A204.1 (cell line): ENCODE measurements at regions not wholly inside any gene's neighbourhood (a gene's known extent, or its start where the extent isn't known, plus 50 kb on each side); places are given as distances from the start of the nearest gene placed in this dataset.

Experiments used
- FAIRE-seq: peaks from 2 replicates; lab custom pipeline; 2012; peaks lifted over from hg19 to GRCh38; lab: Jason Lieb, UNC

DNA sequence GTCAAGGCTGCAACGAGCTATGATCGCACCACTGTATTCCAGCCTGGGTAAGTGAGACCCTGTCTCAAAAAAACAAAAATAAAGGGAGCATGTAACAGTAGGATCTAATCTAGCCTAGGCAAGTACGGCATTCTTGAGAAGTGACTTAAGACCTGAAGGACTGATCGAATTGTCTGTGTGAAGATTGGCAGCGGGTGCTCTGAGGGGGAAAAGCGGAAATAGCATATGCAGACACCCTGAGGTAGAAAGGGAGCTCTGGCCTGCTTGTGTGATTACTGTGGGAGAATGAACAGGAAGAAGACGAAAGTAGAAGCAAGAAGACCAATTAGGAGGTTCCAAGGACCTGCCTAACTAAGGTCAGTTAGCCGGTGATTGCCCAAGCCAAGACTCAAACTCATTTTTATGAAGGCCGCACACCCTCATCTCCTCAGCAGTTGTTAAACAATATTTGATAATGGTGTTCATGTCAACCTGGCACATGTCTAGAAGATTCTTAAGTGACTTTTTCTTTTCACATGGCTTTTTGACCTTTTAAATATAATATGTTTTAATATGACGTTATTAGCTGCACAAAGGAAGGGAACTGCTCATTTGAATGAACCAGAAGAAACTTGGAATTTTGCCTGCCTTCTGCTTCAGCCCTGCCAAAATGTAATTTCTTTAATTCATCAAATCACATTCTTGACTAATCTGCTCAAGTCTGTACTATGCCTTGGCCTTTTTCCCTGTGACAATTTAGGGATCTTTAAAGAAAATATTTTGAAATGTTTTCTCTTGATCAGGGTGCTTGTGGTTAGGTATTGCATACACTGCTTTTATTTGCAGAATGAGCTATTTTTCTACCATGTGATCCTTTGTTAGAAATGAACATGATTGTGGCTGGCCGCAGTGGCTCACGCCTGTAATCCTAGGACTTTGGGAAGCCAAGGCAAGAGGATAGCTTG, 289.2 kb upstream of the DMRT1 start:
- FAIRE-seq, result no peak

GRCh38 chr9:555493-555892, 286.0 kb upstream of the DMRT1 start:
- no peak for FAIRE-seq

GRCh38 chr9:556199-556598, 285.3 kb upstream of the DMRT1 start:
- no peak for FAIRE-seq

DNA sequence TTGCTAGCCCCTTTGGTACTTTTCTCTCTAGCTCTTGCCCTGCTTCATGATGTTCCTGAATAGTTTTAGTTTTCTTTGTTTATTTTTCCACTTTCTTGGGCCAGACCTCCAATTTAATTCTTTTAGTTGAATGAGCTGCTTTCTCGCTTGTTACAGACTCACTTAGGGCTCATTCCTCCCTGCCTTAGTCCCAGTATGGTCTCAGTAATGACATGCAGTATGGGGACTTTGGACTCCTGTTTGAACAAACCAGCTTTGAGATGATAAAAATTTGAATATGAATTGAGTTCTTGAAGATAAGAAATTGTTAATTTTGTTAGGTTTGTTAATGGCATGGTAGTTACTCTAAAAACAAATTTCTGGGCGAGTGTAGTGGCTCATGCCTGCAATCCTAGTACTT, 284.8 kb upstream of the DMRT1 start:
- no peak for FAIRE-seq

GRCh38 chr9:557601-558201, 283.8 kb upstream of the DMRT1 start:
- peak; percentile 84 for FAIRE-seq

DNA sequence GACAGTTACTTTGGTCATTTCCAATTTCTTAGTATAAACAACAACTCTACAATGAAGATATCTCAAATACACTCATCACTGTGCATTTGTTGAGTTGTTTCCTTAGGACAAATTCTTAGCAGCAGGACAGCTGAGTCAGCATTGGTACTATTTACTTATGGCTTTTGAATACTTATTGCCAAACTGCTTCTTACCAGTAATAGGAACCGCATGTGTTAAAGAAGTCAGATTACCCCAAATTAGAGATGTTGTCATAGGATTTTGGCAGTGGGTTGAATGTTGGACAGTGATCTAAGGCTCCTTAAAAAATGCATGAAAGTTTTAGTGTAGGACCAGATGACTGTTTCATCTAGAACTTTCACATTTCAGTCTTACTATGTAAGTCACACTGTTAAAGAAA, 280.1 kb upstream of the DMRT1 start:
- FAIRE-seq, result peak; percentile 98

DNA sequence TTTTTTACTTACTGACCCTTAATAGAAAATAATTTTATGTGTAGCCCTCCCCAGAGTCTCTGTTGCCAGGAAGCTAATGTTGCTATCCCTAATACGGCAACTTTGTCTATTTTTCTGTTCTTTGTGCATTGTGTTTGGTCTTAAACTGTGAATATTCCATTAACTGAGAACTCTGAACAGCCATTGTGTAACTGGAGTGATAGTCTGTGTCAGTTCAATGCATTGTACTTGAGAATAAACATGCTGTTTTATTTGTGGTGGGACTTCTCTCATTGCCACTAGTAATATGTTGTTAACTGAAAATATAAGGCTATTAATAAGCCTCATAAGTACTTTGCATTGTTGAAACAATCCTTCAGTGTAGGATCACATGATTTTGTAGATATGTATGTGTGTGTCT, 278.3 kb upstream of the DMRT1 start:
- no peak for FAIRE-seq

DNA sequence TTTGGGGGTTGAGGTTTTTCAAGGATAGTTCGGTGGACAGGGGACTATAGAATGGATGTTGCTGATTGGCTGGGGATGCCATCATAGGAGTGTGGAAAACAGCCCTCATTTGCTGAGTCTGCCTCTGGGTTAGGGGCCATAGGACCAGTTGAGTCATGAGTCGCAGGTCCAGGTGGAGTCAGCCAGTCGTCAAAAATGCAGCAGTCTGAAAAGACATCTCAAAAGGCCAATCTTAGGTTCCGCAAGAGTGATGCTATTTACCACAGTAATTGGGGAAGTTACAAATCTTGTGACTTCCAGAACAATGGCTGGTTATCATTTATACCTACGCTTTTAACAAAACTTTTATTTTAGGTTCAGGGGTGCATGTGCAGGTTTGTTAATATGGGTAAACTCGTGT, 276.0 kb upstream of the DMRT1 start:
- no peak for FAIRE-seq

DNA sequence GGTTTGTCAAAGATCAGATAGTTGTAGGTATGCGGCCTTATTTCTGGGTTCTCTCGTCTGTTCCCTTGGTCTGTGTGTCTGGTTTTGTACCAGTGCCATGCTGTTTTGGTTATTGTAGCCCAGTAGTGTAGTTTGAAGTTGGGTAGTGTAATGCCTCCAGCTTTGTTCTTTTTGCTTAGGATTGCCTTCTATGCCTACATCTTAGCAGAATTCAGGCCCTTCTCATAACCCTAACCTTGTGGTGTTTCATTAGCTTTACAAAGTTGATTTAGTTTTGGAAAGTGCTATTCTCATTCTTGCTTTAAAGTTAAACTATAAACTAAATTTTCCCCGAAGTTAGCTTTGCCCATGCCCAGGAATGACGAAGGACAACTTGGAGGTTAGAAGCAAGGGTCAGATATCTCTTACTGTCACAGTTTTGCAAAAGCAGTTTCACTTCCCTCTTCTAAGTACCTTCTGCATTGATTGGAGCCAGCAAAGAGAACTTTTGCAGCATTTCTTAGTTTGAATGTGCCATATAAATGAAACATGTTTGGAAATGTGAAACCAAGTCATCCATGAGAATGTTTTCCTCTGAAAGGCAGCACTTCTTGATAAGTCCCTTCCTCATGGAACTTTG, 274.3 kb upstream of the DMRT1 start:
- no peak for FAIRE-seq

- FAIRE-seq, result no peak
Measured at GRCh38 chr9:567747-568305, 273.7 kb upstream of the DMRT1 start.

- no peak for FAIRE-seq
Measured at GRCh38 chr9:569296-569695, 272.2 kb upstream of the DMRT1 start.

GRCh38 chr9:570187-570586, 271.3 kb upstream of the DMRT1 start:
- no peak for FAIRE-seq

DNA sequence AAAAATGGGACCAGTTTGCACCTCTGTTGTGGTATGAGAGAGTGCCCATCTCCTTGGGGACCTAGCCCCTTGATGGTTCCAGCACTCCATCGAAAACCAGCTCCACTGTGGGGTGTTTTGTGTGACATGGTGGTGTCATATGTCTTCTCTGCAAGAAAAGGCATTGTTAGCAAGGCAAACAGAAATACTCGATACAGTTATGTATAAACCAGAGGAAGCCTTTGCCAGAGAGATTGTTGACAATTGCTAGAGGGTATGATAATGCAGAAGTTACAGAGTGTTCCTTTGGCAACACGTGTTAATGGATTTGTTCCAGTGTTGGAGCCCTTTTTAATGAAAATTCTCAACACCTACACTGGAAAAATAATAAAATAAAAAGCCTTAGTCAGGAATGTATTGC, 270.4 kb upstream of the DMRT1 start:
- no peak for FAIRE-seq

GRCh38 chr9:571741-572140, 269.8 kb upstream of the DMRT1 start:
- FAIRE-seq, result no peak

DNA sequence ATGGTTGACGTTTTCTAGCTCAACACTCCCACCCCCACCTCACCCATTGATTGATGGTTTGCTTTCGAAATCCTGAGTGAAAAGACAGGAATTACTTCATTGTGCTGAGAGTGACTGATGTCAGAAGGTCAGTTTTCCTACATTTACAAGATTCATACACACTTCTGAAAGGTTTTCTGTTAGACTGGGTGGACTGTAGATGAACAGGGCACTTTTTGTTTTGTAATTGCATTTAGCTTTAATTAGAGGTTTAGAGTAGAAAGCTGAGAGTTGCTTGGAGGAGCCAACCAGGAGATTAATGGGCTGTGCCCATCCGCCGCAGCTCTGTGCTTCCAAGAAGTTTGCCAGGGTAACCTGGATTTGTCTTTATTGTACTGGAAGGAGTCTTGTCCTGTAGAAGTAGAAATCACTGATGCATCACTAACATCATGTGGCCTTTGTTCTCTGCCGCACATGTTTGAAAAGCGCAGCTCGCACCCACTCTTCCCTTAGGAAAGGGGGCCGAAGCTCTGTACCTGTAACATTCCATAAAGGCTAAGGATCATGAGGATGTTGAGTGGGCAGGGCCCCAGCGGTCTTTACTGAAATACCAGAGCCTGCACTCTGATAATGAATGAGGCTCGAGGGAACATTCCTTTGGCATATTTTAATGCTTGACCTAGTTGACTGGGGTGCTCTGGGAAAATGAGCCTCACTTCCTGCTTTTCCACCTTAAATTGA, 267.6 kb upstream of the DMRT1 start:
- peak; percentile 25 for FAIRE-seq

DNA sequence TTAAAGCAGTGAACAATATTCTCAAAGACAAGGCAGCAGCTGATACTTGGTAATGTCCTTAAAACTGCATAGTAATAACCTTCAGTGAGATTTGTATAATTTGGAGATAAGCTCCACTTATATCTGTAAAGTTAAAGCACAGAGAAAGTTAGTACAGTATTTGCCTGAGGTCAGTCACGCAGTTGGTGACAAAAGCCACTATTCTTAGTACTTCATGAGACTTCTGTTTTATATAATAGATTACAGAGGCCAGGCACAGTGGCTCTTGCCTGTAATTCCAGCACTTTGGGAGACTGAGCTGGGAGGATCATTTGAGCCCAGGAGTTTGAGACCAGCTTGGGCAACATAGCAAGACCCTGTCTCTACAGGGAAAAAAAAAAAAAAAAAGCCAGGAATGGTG, 266.4 kb upstream of the DMRT1 start:
- no peak for FAIRE-seq

DNA sequence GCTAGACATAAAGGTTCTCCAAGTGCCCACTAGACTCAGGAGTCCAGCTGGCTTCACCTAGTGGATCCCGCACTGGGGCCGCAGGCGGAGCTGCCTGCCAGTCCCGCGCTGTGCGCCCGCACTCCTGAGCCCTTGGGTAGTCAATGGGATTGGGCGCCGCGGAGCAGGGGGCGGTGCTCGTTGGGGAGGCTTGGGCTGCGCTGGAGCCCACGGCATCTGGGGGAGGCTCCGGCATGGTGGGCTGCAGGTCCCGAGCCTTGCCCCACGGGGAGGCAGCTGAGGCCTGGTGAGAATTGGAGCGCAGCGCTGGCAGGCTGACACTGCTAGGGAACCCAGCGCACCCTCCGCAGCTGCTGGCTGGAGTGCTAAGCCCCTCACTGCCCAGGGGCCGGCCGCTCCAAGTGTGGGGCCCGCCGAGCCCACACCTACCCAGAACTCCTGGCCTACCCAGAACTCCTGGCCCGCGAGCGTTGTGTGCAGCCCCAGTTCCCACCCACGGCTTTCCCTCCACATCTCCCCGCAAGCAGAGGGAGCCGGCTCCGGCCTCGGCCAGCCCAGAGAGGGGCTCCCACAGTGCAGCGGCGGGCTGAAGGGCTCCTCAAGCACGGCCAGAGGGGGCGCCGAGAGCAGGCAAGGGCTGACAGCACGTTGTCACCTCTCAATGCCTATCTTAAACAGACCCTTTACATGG, 260.7 kb upstream of the DMRT1 start:
- no peak for FAIRE-seq

GRCh38 chr9:581673-582497, 259.6 kb upstream of the DMRT1 start:
- no peak for FAIRE-seq

DNA sequence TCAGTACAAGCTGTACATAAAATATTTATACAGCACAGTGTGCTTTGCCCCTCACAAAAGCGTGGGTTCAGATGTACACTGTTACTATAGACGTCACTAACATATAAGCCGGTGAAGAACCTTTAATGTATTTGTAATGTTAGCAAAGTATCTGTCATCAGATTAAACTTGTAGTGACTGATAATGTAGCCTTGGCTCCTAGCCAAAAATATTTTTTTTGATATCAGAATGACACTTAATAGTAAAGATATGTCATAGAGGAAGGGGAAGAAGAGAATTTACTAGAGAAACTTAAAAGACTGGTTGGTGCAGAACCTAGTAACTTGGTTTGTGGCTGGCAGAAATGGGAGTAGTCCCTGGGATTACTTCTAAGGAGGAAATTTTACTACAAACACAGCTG, 258.7 kb upstream of the DMRT1 start:
- no peak for FAIRE-seq

GRCh38 chr9:587527-587926, 254.0 kb upstream of the DMRT1 start:
- FAIRE-seq, result no peak

DNA sequence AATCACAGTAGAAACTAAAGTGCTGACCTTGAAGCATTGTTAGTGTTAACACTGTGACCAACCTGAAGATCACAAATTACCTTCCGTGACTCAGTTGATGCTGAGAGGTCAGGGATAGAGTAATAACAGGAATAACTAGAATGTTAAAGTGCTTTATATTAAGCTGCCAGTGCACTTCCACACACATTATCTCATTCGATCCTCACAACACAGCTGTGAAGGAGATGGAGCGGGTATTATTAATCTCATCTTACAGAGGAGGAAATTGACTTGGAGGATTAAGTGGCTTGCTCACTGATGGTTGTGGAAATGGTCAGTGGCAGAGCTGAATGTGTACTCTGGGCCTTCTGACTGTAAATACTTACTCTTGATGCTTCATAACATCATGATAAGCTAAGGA, 252.5 kb upstream of the DMRT1 start:
- no peak for FAIRE-seq
